ENCODE measurements at regions not wholly inside any gene's neighbourhood (a gene's known extent, or its start where the extent isn't known, plus 50 kb on each side); places are given as distances from the start of the nearest gene placed in this dataset.

- TF ChIP-seq CREB1 (IDR thresholded peaks at IDR 0.05) (no peak), SP2 (IDR thresholded peaks at IDR 0.05; ENCODE audit: low read length) (no peak)
Measured at GRCh38 chr12:127457726-127458125, 809.2 kb upstream of the TMEM132C start (continued).
